Stomach (tissue), 8 donors: ENCODE measurements at regions not wholly inside any gene's neighbourhood (a gene's known extent, or its start where the extent isn't known, plus 50 kb on each side); places are given as distances from the start of the nearest gene placed in this dataset.

ENCODE experiments used
- DNase-seq, 2 donors: peaks; one replicate each; pipeline versions ENCODE4 v3.0.0 to v3.0.0-alpha.2; 2013 to 2019
- H3K27ac ChIP-seq, 5 donors: fragments of 200-600 bp in 4 of 5; sonication (generic) in 4 of 5; one replicate each; pipeline ENCODE4 v1.5.1; 2013 to 2019; ENCODE audit warnings: mild to moderate bottlenecking in 1 of 5, moderate library complexity in 1 of 5
- H3K27me3 ChIP-seq, 3 donors: fragments of 200-600 bp; sonication (generic); one replicate each; pipeline ENCODE4 v1.5.1; 2017 to 2019; ENCODE audit warnings: mixed run types in 1 of 3
- H3K36me3 ChIP-seq, 4 donors: fragments of 200-600 bp; sonication (generic); 1 replicate in 3 of 4; 2 replicates in 1 of 4; pipeline ENCODE4 v1.5.1; 2016 to 2019
- H3K4me1 ChIP-seq, 4 donors: fragments of 200-600 bp; sonication (generic); one replicate each; pipeline ENCODE4 v1.5.1; 2016 to 2019
- H3K4me3 ChIP-seq, 4 donors: fragments of 200-600 bp; sonication (generic) in 3 of 4; one replicate each; pipeline ENCODE4 v1.5.1; 2016 to 2019; ENCODE audit warnings: mild to moderate bottlenecking in 1 of 4
- H3K9me3 ChIP-seq, 4 donors: fragments of 200-600 bp; sonication (generic); one replicate each; pipeline ENCODE4 v1.5.1; 2016 to 2019
- EP300 ChIP-seq: sonication (generic); formaldehyde crosslinking; IDR thresholded peaks from one replicate; pipeline ENCODE4 v1.6.1; 2017; ENCODE audit warnings: antibody characterized with exemption
- POLR2A ChIP-seq, 4 donors: fragments of 450-650 bp; IDR thresholded peaks; one replicate each; pipeline ENCODE4 v1.6.1; 2016; ENCODE audit warnings: antibody characterized with exemption in 4 of 4, control low read depth in 2 of 4, mild to moderate bottlenecking in 1 of 4, moderate library complexity in 1 of 4
- POLR2AphosphoS5 ChIP-seq, 3 donors: sonication (generic); formaldehyde crosslinking; IDR thresholded peaks; one replicate each; pipeline ENCODE4 v1.6.1; 2016; ENCODE audit warnings: antibody characterized with exemption in 3 of 3
- WGBS, 5 donors: extraction: QIAGEN DNeasy Blood & Tissue Kit in 3 of 5; methylation state at CpG; one replicate each; pipeline versions ENCODE4 v1.1.5 to v1.1.7; 2013 to 2018; 5-methylcytosine and 5-hydroxymethylcytosine counted together
- intact Hi-C: fragments of 100-400 bp; cut with DNase I; formaldehyde crosslinking; loops from one replicate; pipeline ENCODE4 v1.15.1; 2023; ENCODE audit warnings: low total_unique reads
- TF ChIP-seq, protein P1 (sequence below), 7 experiments: fragments of 450-650 bp in 4 of 7; fragments of 200-600 bp in 3 of 7; sonication (generic) in 3 of 7; IDR thresholded peaks; one replicate each; pipeline ENCODE4 v1.5.1; 2016 to 2019; ENCODE audit warnings: antibody characterized with exemption in 7 of 7, control low read depth in 2 of 7, mild to moderate bottlenecking in 1 of 7
- donor health status: healthy with polysubstance abuse.
- donor health status: Bipolar disorder and iron deficiency.
- donor health status: healthy.

DNA sequence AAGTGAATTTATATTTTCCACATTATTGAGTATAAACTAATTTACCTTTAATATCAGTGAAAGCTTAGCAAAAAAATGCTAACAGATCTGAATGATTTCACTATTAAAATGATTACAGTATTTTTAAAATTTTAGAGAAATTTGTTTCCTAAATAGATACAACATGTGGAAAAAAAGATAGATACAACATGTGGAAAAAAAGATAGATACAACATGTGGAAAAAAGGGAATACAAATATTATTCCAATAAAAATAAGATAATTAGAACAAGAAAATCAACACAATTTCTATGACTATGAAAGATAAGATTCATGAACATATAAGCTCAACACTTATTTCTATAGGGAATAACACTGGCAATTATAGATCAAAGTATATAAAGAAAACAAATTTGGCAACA lies 865.9 kb upstream of the VRK2 start:
- TF ChIP-seq EP300 (no peak), POLR2A (IDR thresholded peaks at IDR 0.05) (no peak), POLR2AphosphoS5 (IDR thresholded peaks at IDR 0.05) (no peak)
- TF ChIP-seq, protein P1, sequence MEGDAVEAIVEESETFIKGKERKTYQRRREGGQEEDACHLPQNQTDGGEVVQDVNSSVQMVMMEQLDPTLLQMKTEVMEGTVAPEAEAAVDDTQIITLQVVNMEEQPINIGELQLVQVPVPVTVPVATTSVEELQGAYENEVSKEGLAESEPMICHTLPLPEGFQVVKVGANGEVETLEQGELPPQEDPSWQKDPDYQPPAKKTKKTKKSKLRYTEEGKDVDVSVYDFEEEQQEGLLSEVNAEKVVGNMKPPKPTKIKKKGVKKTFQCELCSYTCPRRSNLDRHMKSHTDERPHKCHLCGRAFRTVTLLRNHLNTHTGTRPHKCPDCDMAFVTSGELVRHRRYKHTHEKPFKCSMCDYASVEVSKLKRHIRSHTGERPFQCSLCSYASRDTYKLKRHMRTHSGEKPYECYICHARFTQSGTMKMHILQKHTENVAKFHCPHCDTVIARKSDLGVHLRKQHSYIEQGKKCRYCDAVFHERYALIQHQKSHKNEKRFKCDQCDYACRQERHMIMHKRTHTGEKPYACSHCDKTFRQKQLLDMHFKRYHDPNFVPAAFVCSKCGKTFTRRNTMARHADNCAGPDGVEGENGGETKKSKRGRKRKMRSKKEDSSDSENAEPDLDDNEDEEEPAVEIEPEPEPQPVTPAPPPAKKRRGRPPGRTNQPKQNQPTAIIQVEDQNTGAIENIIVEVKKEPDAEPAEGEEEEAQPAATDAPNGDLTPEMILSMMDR (IDR thresholded peaks at IDR 0.05), result no peak
- DNase-seq, result no peak
- intact Hi-C loops, result no loop called here
- Histone ChIP-seq H3K4me3 (no peak overlapping the region), H3K36me3 (no peaks in the 10 kb centered on the region), H3K9me3 (peaks cover 0 to 2% (median 0%) of the 10 kb centered on the region in 4 donors), H3K27ac (no peak overlapping the region), H3K27me3 (no peaks in the 10 kb centered on the region), H3K4me1 (no peaks in the 10 kb centered on the region)

DNA sequence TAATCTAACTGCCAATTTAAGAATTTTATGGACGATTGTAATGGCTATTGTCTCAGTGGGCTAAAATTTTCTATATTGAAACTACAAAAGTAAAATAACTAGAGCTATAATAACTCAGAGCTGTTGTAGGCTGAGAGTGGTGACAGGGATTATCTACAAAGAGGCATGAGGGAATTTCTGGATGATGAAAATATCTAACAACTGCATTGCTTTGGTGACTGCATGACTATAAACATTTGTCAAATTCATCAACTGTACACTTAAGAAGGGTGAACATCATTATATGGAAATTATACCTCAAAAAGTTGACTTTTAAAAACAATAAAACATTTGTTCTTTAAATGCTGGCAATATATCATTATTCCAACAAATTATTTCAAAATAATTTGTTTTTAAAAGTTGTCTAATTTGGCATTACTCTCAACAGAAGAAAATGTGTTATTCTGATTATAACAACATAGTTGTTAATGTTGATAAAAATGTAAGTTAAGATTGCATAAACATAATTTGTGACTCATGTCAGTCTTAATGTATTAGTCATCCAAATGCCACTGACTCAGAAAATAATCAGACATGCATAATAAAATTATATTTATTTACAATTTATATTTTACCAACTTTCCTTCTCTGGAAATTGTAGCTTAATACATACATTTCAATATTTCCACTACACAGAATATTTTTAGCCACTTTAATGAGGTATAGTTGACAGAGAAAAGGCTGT lies 865.1 kb upstream of the VRK2 start:
- Histone ChIP-seq H3K36me3 (no peaks in the 10 kb centered on the region), H3K27ac (no peak overlapping the region), H3K9me3 (peaks cover 0 to 2% (median 0%) of the 10 kb centered on the region in 4 donors), H3K4me3 (no peak overlapping the region), H3K27me3 (no peaks in the 10 kb centered on the region), H3K4me1 (no peaks in the 10 kb centered on the region)
- no peak for DNase-seq
- TF ChIP-seq, protein P1 (IDR thresholded peaks at IDR 0.05), result no peak
- TF ChIP-seq POLR2A (IDR thresholded peaks at IDR 0.05) (no peak), POLR2AphosphoS5 (IDR thresholded peaks at IDR 0.05) (no peak), EP300 (no peak)
- intact Hi-C loops, result no loop called here
- WGBS, 5 donors, result 22 to 54% (median 40%) methylated on average over 1 of the region's 1 CpG

DNA sequence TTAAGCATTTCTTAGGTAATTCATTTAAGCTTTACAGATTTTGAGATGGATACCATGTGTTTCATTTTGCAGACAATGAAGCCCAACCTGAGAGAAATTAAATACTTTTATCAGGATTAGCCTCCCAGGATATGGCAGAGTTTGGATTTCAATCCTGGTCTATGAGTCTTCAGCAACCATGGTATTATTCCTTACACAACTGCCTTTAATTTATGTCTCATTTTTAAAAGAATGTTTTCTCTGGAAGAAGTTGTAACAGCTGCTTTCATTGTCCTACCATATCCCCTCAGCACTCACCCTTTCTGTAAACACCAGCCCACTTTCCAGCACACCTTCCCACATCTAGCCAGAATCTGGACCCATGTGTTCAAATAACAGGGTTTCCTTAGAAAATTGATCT lies 863.7 kb upstream of the VRK2 start:
- Histone ChIP-seq H3K36me3 (no peaks in the 10 kb centered on the region), H3K27ac (no peak overlapping the region), H3K27me3 (no peaks in the 10 kb centered on the region), H3K9me3 (peaks cover 0 to 2% (median 0%) of the 10 kb centered on the region in 4 donors), H3K4me1 (no peaks in the 10 kb centered on the region), H3K4me3 (no peak overlapping the region)
- DNase-seq, result no peak
- no peak for TF ChIP-seq POLR2A (IDR thresholded peaks at IDR 0.05)
- TF ChIP-seq POLR2AphosphoS5 (IDR thresholded peaks at IDR 0.05), result no peak
- no peak for TF ChIP-seq EP300
- TF ChIP-seq, protein P1 (IDR thresholded peaks at IDR 0.05), result no peak
- intact Hi-C loops, result no loop called here

DNA sequence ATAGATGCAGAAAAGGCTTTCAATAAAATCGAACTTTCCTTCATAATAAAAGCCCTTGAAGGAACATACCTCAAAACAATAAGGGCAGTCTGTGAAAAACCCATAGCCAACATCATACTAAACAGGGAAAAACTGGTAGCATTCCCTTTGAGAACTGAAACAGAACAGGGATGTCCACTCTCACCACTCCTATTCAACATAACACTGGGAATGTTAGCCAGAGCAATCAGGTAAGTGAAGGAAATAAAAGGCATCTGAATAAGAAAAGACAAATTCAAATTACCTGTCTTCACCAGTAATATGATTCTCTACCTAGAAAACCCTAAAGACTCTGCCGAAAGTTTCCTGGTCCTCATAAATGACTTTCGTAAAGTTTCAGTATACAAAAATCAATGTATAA lies 861.0 kb upstream of the VRK2 start:
- DNase-seq, result no peak
- Histone ChIP-seq H3K4me1 (no peaks in the 10 kb centered on the region), H3K36me3 (no peaks in the 10 kb centered on the region), H3K27me3 (no peaks in the 10 kb centered on the region), H3K4me3 (no peak overlapping the region), H3K9me3 (no peaks in the 10 kb centered on the region), H3K27ac (no peak overlapping the region)
- intact Hi-C loops, result no loop called here
- WGBS, 5 donors, result 71 to 83% (median 78%) methylated on average over 3 of the region's 3 CpGs
- TF ChIP-seq, protein P1 (IDR thresholded peaks at IDR 0.05), result no peak
- TF ChIP-seq EP300, result no peak
- no peak for TF ChIP-seq POLR2A (IDR thresholded peaks at IDR 0.05)
- TF ChIP-seq POLR2AphosphoS5 (IDR thresholded peaks at IDR 0.05), result no peak
